Hepatocyte (in vitro differentiated cells): ENCODE measurements at regions not wholly inside any gene's neighbourhood (a gene's known extent, or its start where the extent isn't known, plus 50 kb on each side); places are given as distances from the start of the nearest gene placed in this dataset.

ENCODE experiments used
- CTCF ChIP-seq: fragments of 200-600 bp; sonication (generic); IDR thresholded peaks from 2 replicates; pipeline ENCODE4 v1.5.1; 2016; ENCODE audit warnings: antibody characterized with exemption, mild to moderate bottlenecking; ENCODE audit not compliant: poor library complexity
- EZH2 ChIP-seq: fragments of 200-600 bp; sonication (generic); IDR thresholded peaks from 2 replicates; pipeline ENCODE4 v1.6.1; 2016; ENCODE audit warnings: antibody characterized with exemption, mild to moderate bottlenecking, borderline replicate concordance
- EZH2phosphoT487 ChIP-seq: fragments of 200-600 bp; sonication (generic); IDR thresholded peaks from one replicate; pipeline ENCODE4 v1.6.1; 2018; ENCODE audit warnings: antibody characterized with exemption, mild to moderate bottlenecking, low read depth, moderate library complexity; ENCODE audit not compliant: unreplicated experiment, severe bottlenecking

DNA sequence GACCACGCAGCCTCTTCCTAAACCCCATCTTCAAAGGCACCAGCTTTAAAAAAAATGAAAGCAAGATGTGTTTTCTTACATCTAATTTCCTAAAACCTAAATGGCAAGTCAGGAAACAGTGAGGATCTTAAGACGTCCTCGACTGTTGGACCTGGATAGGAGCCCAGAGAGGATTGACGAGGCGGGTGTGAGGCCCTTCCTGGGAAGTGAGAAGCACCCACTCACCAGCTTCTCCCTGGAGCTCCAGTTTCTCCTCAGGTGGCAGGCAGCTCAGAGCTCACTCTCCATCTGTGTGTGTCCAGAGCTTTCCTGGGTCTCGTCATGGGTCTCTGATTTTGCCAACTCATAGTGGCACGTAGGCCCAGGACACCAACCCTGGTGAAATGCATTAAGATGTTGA lies 614.0 kb upstream of the AUTS2 start:
- TF ChIP-seq CTCF (no peak), EZH2 (no peak), EZH2phosphoT487 (no peak)
